ENCODE measurements at regions not wholly inside any gene's neighbourhood (a gene's known extent, or its start where the extent isn't known, plus 50 kb on each side); places are given as distances from the start of the nearest gene placed in this dataset.

DNA sequence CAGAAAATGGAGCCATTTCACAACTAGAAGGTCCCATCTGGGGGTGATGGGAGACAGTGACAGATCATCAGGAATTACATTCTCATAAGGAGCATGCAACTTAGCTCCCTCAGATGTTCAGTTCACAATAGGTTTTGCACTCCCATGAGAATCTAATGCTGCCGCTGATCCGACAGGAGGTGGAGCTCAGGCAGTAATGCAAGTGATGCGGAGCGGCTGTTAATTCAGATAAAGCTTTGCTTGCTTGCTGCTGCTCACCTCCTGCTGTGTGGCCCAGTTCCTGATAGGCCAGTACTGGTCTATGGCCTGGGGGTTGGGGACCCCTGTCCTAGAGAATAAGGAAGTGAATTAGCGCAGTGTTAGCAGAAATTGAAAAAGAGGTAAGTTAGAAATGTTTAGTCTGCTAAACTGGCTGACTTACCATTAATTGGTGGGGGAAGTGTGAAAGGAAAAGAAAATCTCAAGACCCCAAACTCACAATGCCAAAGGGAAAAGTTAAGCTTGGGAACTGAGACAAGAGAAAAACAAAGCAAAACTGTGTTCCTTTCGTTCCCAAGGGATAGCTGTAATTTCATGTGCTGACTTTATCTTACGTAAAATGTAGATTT, 76.4 kb downstream of the LYZL2 start:
- H3K27me3 Mint-ChIP-seq = no peaks in the 10 kb centered on the region
- TF ChIP-seq, protein P1, sequence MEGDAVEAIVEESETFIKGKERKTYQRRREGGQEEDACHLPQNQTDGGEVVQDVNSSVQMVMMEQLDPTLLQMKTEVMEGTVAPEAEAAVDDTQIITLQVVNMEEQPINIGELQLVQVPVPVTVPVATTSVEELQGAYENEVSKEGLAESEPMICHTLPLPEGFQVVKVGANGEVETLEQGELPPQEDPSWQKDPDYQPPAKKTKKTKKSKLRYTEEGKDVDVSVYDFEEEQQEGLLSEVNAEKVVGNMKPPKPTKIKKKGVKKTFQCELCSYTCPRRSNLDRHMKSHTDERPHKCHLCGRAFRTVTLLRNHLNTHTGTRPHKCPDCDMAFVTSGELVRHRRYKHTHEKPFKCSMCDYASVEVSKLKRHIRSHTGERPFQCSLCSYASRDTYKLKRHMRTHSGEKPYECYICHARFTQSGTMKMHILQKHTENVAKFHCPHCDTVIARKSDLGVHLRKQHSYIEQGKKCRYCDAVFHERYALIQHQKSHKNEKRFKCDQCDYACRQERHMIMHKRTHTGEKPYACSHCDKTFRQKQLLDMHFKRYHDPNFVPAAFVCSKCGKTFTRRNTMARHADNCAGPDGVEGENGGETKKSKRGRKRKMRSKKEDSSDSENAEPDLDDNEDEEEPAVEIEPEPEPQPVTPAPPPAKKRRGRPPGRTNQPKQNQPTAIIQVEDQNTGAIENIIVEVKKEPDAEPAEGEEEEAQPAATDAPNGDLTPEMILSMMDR (IDR thresholded peaks at IDR 0.05) = no peak
- TF ChIP-seq EZH2 (IDR thresholded peaks at IDR 0.05; ENCODE audit: borderline replicate concordance, insufficient read depth, low read depth, low read length, poor library complexity, severe bottlenecking) = no peak
- H3K9me3 ChIP-seq (ENCODE audit: control extremely low read depth in 1 of 3, control insufficient read depth in 2 of 3, insufficient read depth in 1 of 3, low read length in 2 of 3) = no peaks in the 10 kb centered on the region
- no peak for DNase-seq
- no peaks in the 10 kb centered on the region for H4K20me1 ChIP-seq (ENCODE audit: control insufficient read depth, insufficient read depth, low read length, poor library complexity, severe bottlenecking)
- POLR2A ChIA-PET = interaction anchor here (0.6 kb wide), 1 partner anchor 12 kb away, joined by 3 read pairs; no protein-coding TSS in a partner anchor
- H3K4me3 ChIP-seq (ENCODE audit: control extremely low read depth in 1 of 5, extremely low read depth in 1 of 5, insufficient read depth in 1 of 5, low read depth in 2 of 5, low read length in 4 of 5) = no peak overlapping the region
- peaks cover 5% of the 10 kb centered on the region for H3K4me1 Mint-ChIP-seq
- no peak overlapping the region for H3K27ac ChIP-seq (ENCODE audit: low read length in 2 of 2)
- no peak overlapping the region for H3K4me3 Mint-ChIP-seq
- no peaks in the 10 kb centered on the region for H3K9me3 Mint-ChIP-seq (ENCODE audit: insufficient read depth)
- no peak overlapping the region for H3K4me2 ChIP-seq (replicated peaks; ENCODE audit: low read depth, low read length, poor library complexity, severe bottlenecking)
- H3K27ac Mint-ChIP-seq = no peak overlapping the region
- WGBS (ENCODE audit: insufficient coverage) = 40% methylated on average over 4 of the region's 7 CpGs
- no peak overlapping the region for H2AFZ ChIP-seq (ENCODE audit: insufficient read depth, low read depth, low read length, poor library complexity, severe bottlenecking)
- intact Hi-C loops (cut with micrococcal nuclease) = no loop called here
- H3K36me3 ChIP-seq (replicated peaks in 1 of 2; ENCODE audit: control extremely low read depth in 1 of 2, control insufficient read depth in 1 of 2, extremely low read depth in 1 of 2, insufficient read depth in 2 of 2, low read length in 1 of 2) = no peaks in the 10 kb centered on the region
- no peaks in the 10 kb centered on the region for H3K4me1 ChIP-seq (ENCODE audit: control insufficient read depth in 2 of 2, insufficient read depth in 2 of 2, low read length in 2 of 2)
- H3K79me2 ChIP-seq (ENCODE audit: control insufficient read depth, insufficient read depth, low read length) = no peaks in the 10 kb centered on the region
- ATAC-seq (ENCODE audit: low read depth) = no peak
- CTCF ChIA-PET = no interaction called here
- no peak overlapping the region for H3K9ac ChIP-seq (ENCODE audit: low read length)
- no peaks in the 10 kb centered on the region for H3K27me3 ChIP-seq (replicated peaks in 1 of 4; ENCODE audit: control extremely low read depth in 1 of 4, control insufficient read depth in 3 of 4, insufficient read depth in 4 of 4, low read length in 3 of 4)

DNA sequence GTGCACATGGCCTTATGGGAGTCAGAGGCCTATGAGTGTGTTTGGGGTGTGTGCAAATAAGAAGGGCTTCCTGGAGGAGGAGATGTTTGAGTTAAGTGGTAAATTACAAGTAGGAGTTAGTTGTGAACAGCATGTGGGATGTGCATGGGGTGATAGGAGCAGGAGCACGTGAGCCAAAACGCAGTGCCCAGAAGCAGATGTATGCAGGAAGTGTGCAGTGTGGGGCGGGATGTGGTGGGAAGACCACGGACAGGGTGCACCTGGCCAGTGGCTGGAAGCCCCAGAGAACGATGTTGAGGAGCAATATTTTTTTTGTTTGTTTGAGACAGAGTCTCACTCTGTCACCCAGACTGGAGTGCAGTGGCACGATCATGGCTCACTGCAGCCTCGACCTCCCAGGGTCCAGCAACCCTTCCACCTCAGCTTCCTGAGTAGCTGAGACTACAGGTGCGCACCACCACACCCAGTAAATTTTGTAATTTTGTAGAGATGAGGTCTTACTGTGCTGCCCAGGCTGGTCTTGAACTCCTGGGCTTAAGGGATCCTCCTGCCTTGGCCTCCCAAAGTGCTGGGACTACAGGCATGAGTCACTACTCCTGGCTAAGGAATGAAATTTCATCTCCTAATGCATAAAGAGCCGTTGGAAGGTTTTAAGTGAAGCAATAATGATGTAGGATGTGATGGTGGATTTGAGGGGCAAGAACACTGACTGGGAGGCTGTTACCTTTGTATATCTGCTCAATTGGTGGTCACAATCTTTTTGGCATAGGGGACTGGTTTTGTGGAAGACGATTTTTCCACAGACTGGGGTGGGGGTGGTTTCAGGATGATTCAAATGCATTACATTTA, 78.4 kb downstream of the LYZL2 start:
- H3K79me2 ChIP-seq (ENCODE audit: control insufficient read depth, insufficient read depth, low read length) = no peaks in the 10 kb centered on the region
- intact Hi-C loops (cut with micrococcal nuclease) = no loop called here
- TF ChIP-seq, protein P1 (IDR thresholded peaks at IDR 0.05) = no peak
- no peak for TF ChIP-seq EZH2 (IDR thresholded peaks at IDR 0.05; ENCODE audit: borderline replicate concordance, insufficient read depth, low read depth, low read length, poor library complexity, severe bottlenecking)
- H3K4me3 ChIP-seq (ENCODE audit: control extremely low read depth in 1 of 5, extremely low read depth in 1 of 5, insufficient read depth in 1 of 5, low read depth in 2 of 5, low read length in 4 of 5) = no peak overlapping the region
- Mint-ChIP-seq H3K4me3 (no peak overlapping the region), H3K27me3 (no peaks in the 10 kb centered on the region), H3K9me3 (ENCODE audit: insufficient read depth) (no peaks in the 10 kb centered on the region), H3K27ac (no peak overlapping the region), H3K4me1 (peaks cover 5% of the 10 kb centered on the region)
- no peaks in the 10 kb centered on the region for H3K36me3 ChIP-seq (replicated peaks in 1 of 2; ENCODE audit: control extremely low read depth in 1 of 2, control insufficient read depth in 1 of 2, extremely low read depth in 1 of 2, insufficient read depth in 2 of 2, low read length in 1 of 2)
- ChIA-PET POLR2A (no interaction called here), CTCF (interaction anchor here (0.7 kb wide), 1 partner anchor 8 kb away, joined by 3 read pairs; no protein-coding TSS in a partner anchor)
- H3K4me1 ChIP-seq (ENCODE audit: control insufficient read depth in 2 of 2, insufficient read depth in 2 of 2, low read length in 2 of 2) = no peaks in the 10 kb centered on the region
- ATAC-seq (ENCODE audit: low read depth) (no peak), DNase-seq (no peak)
- no peak overlapping the region for H2AFZ ChIP-seq (ENCODE audit: insufficient read depth, low read depth, low read length, poor library complexity, severe bottlenecking)
- no peaks in the 10 kb centered on the region for H3K9me3 ChIP-seq (ENCODE audit: control extremely low read depth in 1 of 3, control insufficient read depth in 2 of 3, insufficient read depth in 1 of 3, low read length in 2 of 3)
- no peak overlapping the region for H3K27ac ChIP-seq (ENCODE audit: low read length in 2 of 2)
- WGBS (ENCODE audit: insufficient coverage) = 9% methylated on average over 7 of the region's 10 CpGs
- H3K4me2 ChIP-seq (replicated peaks; ENCODE audit: low read depth, low read length, poor library complexity, severe bottlenecking) = no peak overlapping the region
- H4K20me1 ChIP-seq (ENCODE audit: control insufficient read depth, insufficient read depth, low read length, poor library complexity, severe bottlenecking) = no peaks in the 10 kb centered on the region
- H3K27me3 ChIP-seq (replicated peaks in 1 of 4; ENCODE audit: control extremely low read depth in 1 of 4, control insufficient read depth in 3 of 4, insufficient read depth in 4 of 4, low read length in 3 of 4) = no peaks in the 10 kb centered on the region
- no peak overlapping the region for H3K9ac ChIP-seq (ENCODE audit: low read length)

All from B cell (primary cell).